ENCODE measurements at regions not wholly inside any gene's neighbourhood (a gene's known extent, or its start where the extent isn't known, plus 50 kb on each side); places are given as distances from the start of the nearest gene placed in this dataset.

GRCh38 chr6:92559003-92559402, 860.4 kb downstream of the EPHA7 start:
- 78% methylated on average over 2 of the region's 2 CpGs for WGBS (ENCODE audit: low lambda C conversion rate, missing lambda C conversion rate)
- DNase-seq (ENCODE audit: low spot score), result no peak
- no peak for TF ChIP-seq CTCF (IDR thresholded peaks at IDR 0.05; ENCODE audit: poor library complexity)
- TF ChIP-seq EZH2phosphoT487 (IDR thresholded peaks at IDR 0.05; ENCODE audit: low read depth, severe bottlenecking, unreplicated experiment), result no peak
- TF ChIP-seq EZH2 (IDR thresholded peaks at IDR 0.05; ENCODE audit: borderline replicate concordance), result no peak

GRCh38 chr6:92550501-92550900, 868.9 kb downstream of the EPHA7 start:
- whole genome bisulfite sequencing (ENCODE audit: low lambda C conversion rate, missing lambda C conversion rate), result 56% methylated on average over 1 of the region's 1 CpG
- H3K27me3 ChIP-seq, result no peaks in the 10 kb centered on the region

More at GRCh38 chr6:92559003-92559402, 860.4 kb downstream of the EPHA7 start:
- no peaks in the 10 kb centered on the region for H3K4me1 ChIP-seq (ENCODE audit: insufficient read depth)
- no peak overlapping the region for H3K4me2 ChIP-seq
- no peaks in the 10 kb centered on the region for H3K27me3 ChIP-seq
- H3K9me2 ChIP-seq (replicated peaks; ENCODE audit: insufficient read depth), result no peaks in the 10 kb centered on the region
- H2AFZ ChIP-seq, result no peak overlapping the region
- H3K36me3 ChIP-seq (replicated peaks; ENCODE audit: insufficient read depth, low read depth), result no peaks in the 10 kb centered on the region
- H4K20me1 ChIP-seq (ENCODE audit: insufficient read depth, poor library complexity, severe bottlenecking), result no peaks in the 10 kb centered on the region
- no peaks in the 10 kb centered on the region for H3K9me3 ChIP-seq (ENCODE audit: low read depth)
- H3K27ac ChIP-seq, result no peak overlapping the region
- no peak overlapping the region for H3K4me3 ChIP-seq
- H3K79me2 ChIP-seq, result no peaks in the 10 kb centered on the region

GRCh38 chr6:92545861-92546260, 873.5 kb downstream of the EPHA7 start:
- 42% methylated on average over 1 of the region's 1 CpG for WGBS (ENCODE audit: low lambda C conversion rate, missing lambda C conversion rate)
- Histone ChIP-seq H2AFZ (no peak overlapping the region), H3K9me2 (replicated peaks; ENCODE audit: insufficient read depth) (no peaks in the 10 kb centered on the region), H3K4me3 (no peak overlapping the region), H3K27me3 (no peaks in the 10 kb centered on the region), H3K79me2 (no peaks in the 10 kb centered on the region), H3K9me3 (ENCODE audit: low read depth) (no peaks in the 10 kb centered on the region), H3K36me3 (replicated peaks; ENCODE audit: insufficient read depth, low read depth) (no peaks in the 10 kb centered on the region), H3K4me2 (no peak overlapping the region), H4K20me1 (ENCODE audit: insufficient read depth, poor library complexity, severe bottlenecking) (no peaks in the 10 kb centered on the region), H3K4me1 (ENCODE audit: insufficient read depth) (no peaks in the 10 kb centered on the region), H3K27ac (no peak overlapping the region)
- no peak for DNase-seq (ENCODE audit: low spot score)
- no peak for TF ChIP-seq EZH2 (IDR thresholded peaks at IDR 0.05; ENCODE audit: borderline replicate concordance)
- TF ChIP-seq EZH2phosphoT487 (IDR thresholded peaks at IDR 0.05; ENCODE audit: low read depth, severe bottlenecking, unreplicated experiment), result no peak
- no peak for TF ChIP-seq CTCF (IDR thresholded peaks at IDR 0.05; ENCODE audit: poor library complexity)

More at GRCh38 chr6:92550501-92550900, 868.9 kb downstream of the EPHA7 start:
- TF ChIP-seq EZH2phosphoT487 (IDR thresholded peaks at IDR 0.05; ENCODE audit: low read depth, severe bottlenecking, unreplicated experiment) (no peak), EZH2 (IDR thresholded peaks at IDR 0.05; ENCODE audit: borderline replicate concordance) (no peak), CTCF (IDR thresholded peaks at IDR 0.05; ENCODE audit: poor library complexity) (no peak)
- no peak for DNase-seq (ENCODE audit: low spot score)
- Histone ChIP-seq H3K36me3 (replicated peaks; ENCODE audit: insufficient read depth, low read depth) (no peaks in the 10 kb centered on the region), H3K4me2 (no peak overlapping the region), H3K9me3 (ENCODE audit: low read depth) (no peaks in the 10 kb centered on the region), H3K4me3 (no peak overlapping the region), H3K9me2 (replicated peaks; ENCODE audit: insufficient read depth) (no peaks in the 10 kb centered on the region), H4K20me1 (ENCODE audit: insufficient read depth, poor library complexity, severe bottlenecking) (no peaks in the 10 kb centered on the region), H3K79me2 (no peaks in the 10 kb centered on the region), H3K27ac (no peak overlapping the region), H3K4me1 (ENCODE audit: insufficient read depth) (no peaks in the 10 kb centered on the region), H2AFZ (no peak overlapping the region)

All from hepatocyte (in vitro differentiated cells).